Psoas muscle (tissue), 7 donors: ENCODE measurements at regions not wholly inside any gene's neighbourhood (a gene's known extent, or its start where the extent isn't known, plus 50 kb on each side); places are given as distances from the start of the nearest gene placed in this dataset.

Experiments
- ATAC-seq, 4 donors: fragments of 200-7000 bp; cut with Tn5 transposase; one replicate each; pipeline ENCODE4 v1.9.1; 2020; ENCODE audit warnings: moderate library complexity in 3 of 4, mild to moderate bottlenecking in 2 of 4
- DNase-seq, 2 donors: peaks; one replicate each; pipeline ENCODE4 v3.0.0-alpha.2; 2020
- H3K27ac ChIP-seq: fragments of 200-600 bp; one replicate; pipeline ENCODE4 v1.8.0; 2022
- H3K27me3 ChIP-seq, 3 donors: fragments of 200-600 bp in 1 of 3; one replicate each; pipeline versions ENCODE4 v1.6.1 to v1.8.0; 2013 to 2022; ENCODE audit warnings: low read length in 2 of 3, mild to moderate bottlenecking in 2 of 3, moderate library complexity in 1 of 3; ENCODE audit not compliant: insufficient read depth in 3 of 3
- H3K36me3 ChIP-seq, 2 donors: fragments of 200-600 bp in 1 of 2; one replicate each; pipeline versions ENCODE4 v1.6.1 to v1.8.0; 2013 to 2022; ENCODE audit warnings: low read depth in 1 of 2, mild to moderate bottlenecking in 1 of 2, moderate library complexity in 1 of 2; ENCODE audit not compliant: insufficient read depth in 1 of 2
- H3K4me1 ChIP-seq: fragments of 200-600 bp; one replicate; pipeline ENCODE4 v1.8.0; 2022
- H3K4me3 ChIP-seq: fragments of 200-600 bp; one replicate; pipeline ENCODE4 v1.8.0; 2022; ENCODE audit warnings: mild to moderate bottlenecking
- H3K9me3 ChIP-seq: fragments of 200-600 bp; one replicate; pipeline ENCODE4 v1.8.0; 2022
- WGBS, 3 donors: extraction: QIAGEN DNeasy Blood & Tissue Kit; methylation state at CpG; one replicate each; pipeline versions ENCODE4 v1.1.6 to v1.1.7; 2013; 5-methylcytosine and 5-hydroxymethylcytosine counted together
- intact Hi-C, 2 donors: fragments of 100-400 bp; cut with DNase I; formaldehyde crosslinking; loops; one replicate each; pipeline versions ENCODE4 v1.11.0 to v1.14.2; 2022
- TF ChIP-seq, protein P1 (sequence below): fragments of 200-600 bp; IDR thresholded peaks from one replicate; pipeline ENCODE4 v1.8.0; 2022; ENCODE audit warnings: antibody characterized with exemption
- donor health status: healthy with polysubstance abuse.
- donor health status: DM: no; HTN: no; CAD: no; lungs with moderate emphysema.
- donor health status: Bipolar disorder and iron deficiency.
- donor health status: healthy.
- donor health status: DM: yes; HTN: yes; CAD: no.
- donor health status: DM: no; HTN: no; CAD: no.
- donor health status: DM: yes; HTN: yes; CAD: no.

DNA sequence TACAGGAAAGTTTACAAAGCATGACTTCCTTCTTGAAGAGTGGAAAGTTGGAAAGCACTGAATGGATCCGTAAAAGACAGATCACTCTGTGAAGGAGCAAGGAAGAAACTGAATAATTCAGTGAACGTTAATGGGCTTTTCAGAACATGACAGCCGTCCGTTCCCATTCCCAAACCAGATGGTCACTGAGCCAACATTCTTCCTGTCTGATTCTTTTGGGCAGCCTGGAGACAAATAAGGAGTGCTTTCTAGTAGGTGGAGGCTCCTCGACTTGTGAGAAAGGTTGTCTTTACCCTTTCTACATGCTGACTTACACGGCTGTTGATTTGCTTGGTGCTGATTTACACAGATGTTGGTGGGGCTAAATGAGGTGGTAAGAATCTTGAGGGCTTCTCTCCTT lies 51.0 kb upstream of the PAPPA start:
- ATAC-seq: no peak
- no peak for DNase-seq
- no peak overlapping the region for H3K27ac ChIP-seq
- TF ChIP-seq, protein P1, sequence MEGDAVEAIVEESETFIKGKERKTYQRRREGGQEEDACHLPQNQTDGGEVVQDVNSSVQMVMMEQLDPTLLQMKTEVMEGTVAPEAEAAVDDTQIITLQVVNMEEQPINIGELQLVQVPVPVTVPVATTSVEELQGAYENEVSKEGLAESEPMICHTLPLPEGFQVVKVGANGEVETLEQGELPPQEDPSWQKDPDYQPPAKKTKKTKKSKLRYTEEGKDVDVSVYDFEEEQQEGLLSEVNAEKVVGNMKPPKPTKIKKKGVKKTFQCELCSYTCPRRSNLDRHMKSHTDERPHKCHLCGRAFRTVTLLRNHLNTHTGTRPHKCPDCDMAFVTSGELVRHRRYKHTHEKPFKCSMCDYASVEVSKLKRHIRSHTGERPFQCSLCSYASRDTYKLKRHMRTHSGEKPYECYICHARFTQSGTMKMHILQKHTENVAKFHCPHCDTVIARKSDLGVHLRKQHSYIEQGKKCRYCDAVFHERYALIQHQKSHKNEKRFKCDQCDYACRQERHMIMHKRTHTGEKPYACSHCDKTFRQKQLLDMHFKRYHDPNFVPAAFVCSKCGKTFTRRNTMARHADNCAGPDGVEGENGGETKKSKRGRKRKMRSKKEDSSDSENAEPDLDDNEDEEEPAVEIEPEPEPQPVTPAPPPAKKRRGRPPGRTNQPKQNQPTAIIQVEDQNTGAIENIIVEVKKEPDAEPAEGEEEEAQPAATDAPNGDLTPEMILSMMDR: no peak
- peaks cover 0 to 2% (median 0%) of the 10 kb centered on the region in 3 donors for H3K27me3 ChIP-seq
- H3K36me3 ChIP-seq: no peaks in the 10 kb centered on the region
- no peak overlapping the region for H3K4me3 ChIP-seq
- intact Hi-C loops: no loop called here
- WGBS, 3 donors: 80 to 87% (median 81%) methylated on average over 6 of the region's 6 CpGs
- H3K9me3 ChIP-seq: no peaks in the 10 kb centered on the region
- no peaks in the 10 kb centered on the region for H3K4me1 ChIP-seq
